ENCODE measurements at regions not wholly inside any gene's neighbourhood (a gene's known extent, or its start where the extent isn't known, plus 50 kb on each side); places are given as distances from the start of the nearest gene placed in this dataset.
"Not testable (repeated sequence)": the region's sequence is repeated elsewhere in the genome, so short reads cannot be mapped to it uniquely, and the experiment has no call there.

DNA sequence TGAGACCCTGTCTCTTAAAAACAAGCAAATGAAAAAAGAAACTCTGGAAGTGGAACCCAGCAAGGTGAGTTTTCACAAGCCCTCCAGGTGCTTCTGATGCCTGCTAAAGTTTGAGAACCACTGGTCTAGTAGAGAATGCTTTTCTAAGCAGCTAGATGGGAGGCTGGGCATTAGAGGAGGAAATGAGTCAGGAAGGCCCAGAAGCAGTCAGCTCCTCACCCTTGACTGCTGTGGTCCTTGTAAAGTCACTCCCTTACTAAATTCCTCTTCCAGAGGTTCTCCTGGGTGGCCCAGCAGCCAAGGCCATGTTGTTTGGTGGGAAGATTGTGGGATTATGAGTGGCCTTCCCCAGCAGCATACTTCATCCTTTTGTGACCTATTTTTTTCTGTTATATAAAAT is 52.0 kb upstream of the FYN start:
- DNase-seq, result no peak

GRCh38 chr6:111926731-111927302 is 53.6 kb upstream of the FYN start:
- peak; percentile 8 for DNase-seq

DNA sequence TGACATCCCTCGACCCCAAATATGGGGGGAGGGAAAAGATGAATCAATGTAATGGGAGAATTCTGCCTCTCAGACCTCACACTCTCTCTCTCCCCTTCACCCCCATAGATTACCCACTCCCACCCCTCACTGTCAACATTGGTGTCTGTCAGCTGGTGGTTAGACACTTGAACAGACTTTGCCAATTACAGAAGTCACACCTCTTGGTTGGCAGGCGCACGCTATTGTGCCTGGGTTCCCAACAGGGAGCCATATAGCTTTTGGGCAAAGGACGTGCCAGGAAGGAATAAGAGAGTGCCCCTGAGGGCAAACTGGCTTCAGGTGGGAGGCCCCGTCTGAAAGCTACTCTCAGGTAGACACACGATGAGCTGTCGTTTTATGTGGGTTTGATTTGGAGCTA is 54.1 kb upstream of the FYN start:
- DNase-seq, result peak; percentile 57

- no peak for DNase-seq
Observed at GRCh38 chr6:111928139-111928538, 54.9 kb upstream of the FYN start.

DNA sequence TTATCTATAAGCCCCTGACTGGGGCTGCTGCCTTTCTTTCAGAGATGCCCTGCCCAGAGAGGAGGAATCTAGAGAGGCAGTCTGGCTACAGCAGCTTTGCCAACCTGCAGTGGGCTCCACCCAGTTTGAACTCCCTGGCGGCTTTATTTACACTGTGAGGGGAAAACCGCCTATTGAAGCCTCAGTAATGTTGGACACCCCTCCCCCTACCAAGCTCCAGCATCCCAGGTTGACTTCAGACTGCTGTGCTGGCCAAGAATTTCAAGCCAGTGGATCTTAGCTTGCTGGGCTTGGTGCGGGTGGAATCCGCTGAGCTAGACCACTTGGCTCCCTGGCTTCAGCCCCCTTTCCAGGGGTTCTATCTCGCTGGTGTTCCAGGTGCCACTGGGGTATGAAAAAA is 61.4 kb upstream of the FYN start:
- not testable (repeated sequence) for DNase-seq

DNA sequence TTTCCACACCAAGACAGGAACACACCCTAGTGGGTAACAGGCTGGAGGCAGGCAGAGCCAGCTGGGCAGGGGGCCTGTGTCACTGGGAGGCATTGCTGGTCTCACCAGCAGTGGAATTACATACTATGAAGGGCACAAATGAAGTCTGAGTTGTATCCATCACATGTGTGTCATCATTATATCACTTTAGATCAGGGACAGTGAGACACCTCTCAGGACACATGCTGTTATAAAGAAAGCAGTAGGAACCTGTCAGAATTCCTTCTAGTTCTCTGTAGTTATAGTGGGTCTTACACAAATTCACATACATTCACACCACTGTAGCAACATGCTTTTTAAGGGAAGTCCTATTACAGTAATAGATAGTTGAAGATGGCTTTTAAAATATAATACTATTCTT is 63.5 kb upstream of the FYN start:
- no peak for DNase-seq

- DNase-seq, result no peak
Observed at GRCh38 chr6:111938710-111939109, 65.5 kb upstream of the FYN start.

DNA sequence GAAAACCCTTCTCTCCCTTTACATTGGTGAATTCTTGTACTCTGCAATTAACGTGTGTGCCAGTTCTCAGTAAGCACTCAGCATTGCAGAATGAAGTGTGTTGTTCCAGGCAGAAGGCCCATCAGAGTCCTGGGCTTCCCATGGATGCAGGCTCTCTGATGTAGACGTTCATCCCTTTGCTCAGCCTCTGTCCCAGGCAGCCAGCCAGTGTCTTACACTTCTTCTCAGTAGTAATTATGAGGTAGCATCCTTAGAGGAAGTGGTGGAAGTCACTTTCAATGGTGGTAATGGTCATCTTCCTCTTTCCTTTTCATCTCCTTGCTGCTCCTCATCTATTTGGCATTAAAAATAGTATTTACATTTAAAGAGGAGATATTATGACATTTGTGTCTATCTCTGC is 66.7 kb upstream of the FYN start:
- no peak for DNase-seq

DNA sequence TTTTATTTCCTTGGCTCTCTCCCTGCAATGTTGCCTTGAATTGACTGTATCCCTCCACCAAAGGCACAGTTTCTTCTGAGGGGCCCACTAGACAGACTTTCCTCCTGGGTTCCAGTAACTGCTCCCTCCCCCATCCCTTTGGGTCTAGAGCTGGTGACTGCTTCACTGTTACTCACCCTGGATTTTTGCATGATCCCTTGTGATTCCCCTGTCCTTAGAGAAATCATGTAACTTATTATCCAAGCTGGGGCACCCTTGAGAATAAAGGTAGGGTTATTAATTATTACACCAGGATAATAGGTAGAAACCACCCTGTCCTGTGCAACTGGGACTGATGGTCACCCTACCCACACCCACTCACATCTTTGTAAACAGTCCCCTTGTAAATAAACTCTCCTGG is 67.5 kb upstream of the FYN start:
- DNase-seq, result no peak

- DNase-seq, result no peak
Observed at GRCh38 chr6:111941686-111942330, 68.6 kb upstream of the FYN start.

GRCh38 chr6:111942561-111942960 is 69.3 kb upstream of the FYN start:
- no peak for DNase-seq

DNA sequence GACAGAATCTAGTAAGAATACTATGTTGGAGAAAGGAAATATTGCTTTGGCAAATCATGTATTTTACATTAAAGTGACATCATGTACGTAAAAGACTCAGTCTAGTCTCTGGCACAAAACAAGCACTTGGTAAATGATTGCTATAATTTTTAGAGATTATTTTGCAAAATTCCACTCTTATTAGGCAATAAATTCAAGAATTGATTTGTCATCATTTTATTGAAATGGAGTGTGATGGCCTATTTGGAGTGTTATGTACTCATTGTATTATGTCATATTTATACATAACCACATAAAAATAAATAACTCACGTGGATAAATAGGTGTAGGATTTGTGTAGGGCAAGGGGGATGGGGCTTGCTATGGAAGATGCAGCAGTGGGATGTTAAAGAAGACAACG is 70.0 kb upstream of the FYN start:
- DNase-seq, result no peak

- no peak for DNase-seq
Observed at GRCh38 chr6:111943726-111944125, 70.5 kb upstream of the FYN start.

DNA sequence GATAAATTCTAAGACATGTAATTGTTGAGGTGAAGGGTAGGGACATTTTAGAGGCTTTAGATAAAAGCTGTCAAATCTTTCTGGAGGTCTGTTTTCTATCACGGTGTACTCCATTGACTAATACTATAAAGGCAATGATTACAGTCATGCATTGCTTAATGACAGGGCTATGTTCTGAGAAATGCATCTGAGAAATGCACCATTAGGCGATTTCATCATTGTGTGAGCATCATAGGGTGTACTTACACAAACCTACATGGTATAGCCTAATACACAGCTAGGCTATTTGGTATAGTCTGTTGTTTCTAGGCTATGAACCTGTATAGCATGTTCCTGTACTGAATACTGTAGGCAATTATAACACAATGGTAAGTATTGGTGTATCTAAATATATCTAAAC is 71.3 kb upstream of the FYN start:
- no peak for DNase-seq

- DNase-seq, result no peak
Observed at GRCh38 chr6:111949546-111949945, 76.3 kb upstream of the FYN start.

- not testable (repeated sequence) for DNase-seq
Observed at GRCh38 chr6:111949984-111950383, 76.7 kb upstream of the FYN start.

GRCh38 chr6:111950661-111951496 is 77.6 kb upstream of the FYN start:
- peak; percentile 46 for DNase-seq

- peak; percentile 24 for DNase-seq
Observed at GRCh38 chr6:111951497-111952085, 78.3 kb upstream of the FYN start.

DNA sequence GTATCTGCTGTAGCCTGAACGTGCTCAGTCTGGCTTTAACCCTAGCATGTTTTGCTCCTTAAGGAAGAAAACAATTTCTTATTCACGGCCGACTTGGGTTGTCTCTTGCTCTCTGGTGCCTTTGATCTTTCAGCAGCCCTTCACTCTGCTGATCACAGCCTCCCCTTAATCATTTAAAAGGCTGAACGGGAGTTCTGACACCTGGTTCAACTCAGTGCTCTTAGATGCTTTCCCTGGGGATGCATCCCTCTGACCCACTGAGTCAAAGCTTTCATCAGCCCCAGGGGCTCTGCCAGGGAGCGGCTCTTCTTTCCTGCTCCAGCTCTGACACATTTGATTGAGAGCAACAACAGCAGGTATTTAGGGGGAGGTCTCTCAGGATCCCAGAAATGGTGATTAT is 79.0 kb upstream of the FYN start:
- no peak for DNase-seq

DNA sequence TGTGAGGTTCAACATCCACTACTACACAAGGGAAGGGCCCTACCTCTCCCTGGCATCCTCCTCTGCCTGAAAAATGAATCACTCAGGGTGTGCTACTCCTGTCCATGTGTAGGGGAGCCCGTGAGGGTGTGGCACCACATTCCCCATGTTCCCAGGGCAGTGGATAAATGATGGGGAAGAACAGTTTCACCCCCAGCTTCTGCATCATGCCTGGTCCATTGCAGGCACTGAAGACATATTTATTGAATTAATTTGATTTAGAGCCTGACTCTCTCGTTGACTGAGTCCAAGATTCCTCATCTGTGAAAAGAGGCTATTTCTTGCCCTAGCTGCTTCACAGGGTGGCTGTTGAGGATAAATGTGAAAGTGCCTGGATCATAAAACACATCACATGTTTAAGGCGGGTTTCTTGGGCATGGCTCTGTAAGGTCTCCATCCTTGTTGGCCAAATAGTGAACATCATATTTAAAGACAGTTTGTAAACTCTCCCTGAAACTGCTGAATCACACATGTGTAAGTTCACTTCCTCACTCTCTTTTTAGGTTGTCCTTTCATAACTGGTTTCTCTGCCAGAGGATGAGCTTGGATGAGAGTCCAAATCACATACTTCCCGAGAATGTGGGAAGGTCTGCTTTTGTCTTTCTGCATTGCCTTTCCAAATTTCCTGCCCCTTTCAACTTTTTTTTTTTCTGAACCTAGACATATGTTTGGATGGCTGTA is 79.7 kb upstream of the FYN start:
- no peak for DNase-seq

GRCh38 chr6:111956098-111956497 is 82.8 kb upstream of the FYN start:
- no peak for DNase-seq

- DNase-seq, result no peak
Observed at GRCh38 chr6:111957623-111958315, 84.5 kb upstream of the FYN start.

DNA sequence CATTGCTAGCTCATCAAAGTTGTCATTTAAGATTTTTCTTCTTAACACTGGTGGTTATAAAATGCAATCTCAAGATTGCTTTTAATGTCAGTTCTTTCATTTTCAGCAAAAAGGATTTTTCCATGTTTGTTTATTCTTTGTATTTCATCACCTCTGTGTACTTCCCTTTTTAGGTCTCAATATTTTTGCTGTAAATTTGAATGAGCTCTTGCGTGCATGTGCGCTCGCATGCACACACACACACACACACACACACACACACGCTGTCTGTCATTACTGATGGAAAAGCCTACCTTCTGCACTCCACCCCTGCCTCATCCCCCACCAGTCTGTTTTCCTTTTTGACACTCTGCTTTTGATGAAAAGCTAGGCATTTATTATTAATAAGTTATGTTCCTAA is 85.3 kb upstream of the FYN start:
- no peak for DNase-seq
